GM18868 (cell line): ENCODE measurements at regions not wholly inside any gene's neighbourhood (a gene's known extent, or its start where the extent isn't known, plus 50 kb on each side); places are given as distances from the start of the nearest gene placed in this dataset.
"Not testable (repeated sequence)": the region's sequence is repeated elsewhere in the genome, so short reads cannot be mapped to it uniquely, and the experiment has no call there.

Experiments
- ATAC-seq: cut with Tn5 transposase; IDR thresholded peaks from one replicate; pipeline ENCODE4 v1.9.1; 2021; ENCODE audit warnings: mild to moderate bottlenecking, moderate library complexity; ENCODE audit not compliant: unreplicated experiment

- no peak for ATAC-seq
Observed at GRCh38 chr3:148532326-148532725, 165.4 kb upstream of the AGTR1 start.

GRCh38 chr3:148532774-148533173, 164.9 kb upstream of the AGTR1 start:
- ATAC-seq: no peak

GRCh38 chr3:148534089-148534988, 163.4 kb upstream of the AGTR1 start:
- ATAC-seq: no peak

- no peak for ATAC-seq
Observed at GRCh38 chr3:148535001-148535400, 162.7 kb upstream of the AGTR1 start.

GRCh38 chr3:148540266-148540665, 157.4 kb upstream of the AGTR1 start:
- ATAC-seq: no peak

GRCh38 chr3:148540851-148541250, 156.9 kb upstream of the AGTR1 start:
- ATAC-seq: no peak

GRCh38 chr3:148546959-148547358, 150.7 kb upstream of the AGTR1 start:
- ATAC-seq: no peak

- no peak for ATAC-seq
Observed at GRCh38 chr3:148551767-148552260, 145.9 kb upstream of the AGTR1 start.

- ATAC-seq: no peak
Observed at GRCh38 chr3:148554367-148554766, 143.3 kb upstream of the AGTR1 start.

- no peak for ATAC-seq
Observed at GRCh38 chr3:148556664-148557063, 141.0 kb upstream of the AGTR1 start.

- ATAC-seq: not testable (repeated sequence)
Observed at GRCh38 chr3:148577579-148577978, 120.1 kb upstream of the AGTR1 start.

- ATAC-seq: no peak
Observed at GRCh38 chr3:148582126-148582525, 115.6 kb upstream of the AGTR1 start.

- ATAC-seq: no peak
Observed at GRCh38 chr3:148583793-148584192, 113.9 kb upstream of the AGTR1 start.

- ATAC-seq: no peak
Observed at GRCh38 chr3:148584438-148584837, 113.3 kb upstream of the AGTR1 start.

GRCh38 chr3:148585671-148586379, 111.9 kb upstream of the AGTR1 start:
- ATAC-seq: no peak

GRCh38 chr3:148588291-148588690, 109.4 kb upstream of the AGTR1 start:
- no peak for ATAC-seq

- no peak for ATAC-seq
Observed at GRCh38 chr3:148591525-148591924, 106.2 kb upstream of the AGTR1 start.

- ATAC-seq: no peak
Observed at GRCh38 chr3:148598619-148599018, 99.1 kb upstream of the AGTR1 start.

GRCh38 chr3:148599481-148599880, 98.2 kb upstream of the AGTR1 start:
- no peak for ATAC-seq

GRCh38 chr3:148600440-148600839, 97.3 kb upstream of the AGTR1 start:
- no peak for ATAC-seq

GRCh38 chr3:148600902-148601765, 96.6 kb upstream of the AGTR1 start:
- no peak for ATAC-seq
